GM12878 (cell line): ENCODE measurements at regions not wholly inside any gene's neighbourhood (a gene's known extent, or its start where the extent isn't known, plus 50 kb on each side); places are given as distances from the start of the nearest gene placed in this dataset.

Experiments used
- CHD4 ChIP-seq: fragments of 200-600 bp; sonication (generic); IDR thresholded peaks from 2 replicates; pipeline ENCODE4 v1.6.1; 2016; ENCODE audit warnings: mild to moderate bottlenecking
- ESRRA ChIP-seq: IDR thresholded peaks from 2 replicates; pipeline ENCODE4 v1.6.1; 2012; ENCODE audit warnings: mild to moderate bottlenecking, low read length, improper control_type of control experiment
- NBN ChIP-seq: fragments of 450-650 bp; IDR thresholded peaks from 2 replicates; pipeline ENCODE4 v1.6.1; 2016
- RAD21 ChIP-seq: IDR thresholded peaks from 2 replicates; pipeline ENCODE4 v1.6.1; 2011; ENCODE audit warnings: mild to moderate bottlenecking, low read depth, low read length, moderate library complexity; ENCODE audit not compliant: insufficient read depth

GRCh38 chr21:34311561-34312330, 52.1 kb upstream of the KCNE2 start:
- TF ChIP-seq RAD21 (no peak), ESRRA (no peak), CHD4 (no peak), NBN (no peak)
